GM06990 (cell line): ENCODE measurements at regions not wholly inside any gene's neighbourhood (a gene's known extent, or its start where the extent isn't known, plus 50 kb on each side); places are given as distances from the start of the nearest gene placed in this dataset.
"Not testable (repeated sequence)": the region's sequence is repeated elsewhere in the genome, so short reads cannot be mapped to it uniquely, and the experiment has no call there.

Experiments
- DNase-seq: peaks from one replicate; pipeline ENCODE4 v3.0.0-alpha.2; 2011; ENCODE audit not compliant: insufficient read length; ENCODE audit errors: extremely low read depth
- H3K27me3 ChIP-seq: replicated peaks from 2 replicates; pipeline ENCODE4 v1.6.0; 2011; ENCODE audit warnings: low read length; ENCODE audit not compliant: control insufficient read depth, insufficient read depth
- H3K36me3 ChIP-seq: 2 replicates; pipeline ENCODE4 v1.5.1; 2011; ENCODE audit warnings: low read length; ENCODE audit not compliant: control insufficient read depth, insufficient read depth
- H3K4me3 ChIP-seq: replicated peaks from 2 replicates; pipeline ENCODE4 v1.5.1; 2011; ENCODE audit warnings: low read depth, mild to moderate bottlenecking, control low read depth, low read length
- TF ChIP-seq, protein P1 (sequence below): IDR thresholded peaks from 2 replicates; pipeline ENCODE4 v1.5.1; 2011; ENCODE audit warnings: low read length, control low read depth, mild to moderate bottlenecking, inconsistent platforms; ENCODE audit not compliant: insufficient read depth, poor library complexity, severe bottlenecking

DNA sequence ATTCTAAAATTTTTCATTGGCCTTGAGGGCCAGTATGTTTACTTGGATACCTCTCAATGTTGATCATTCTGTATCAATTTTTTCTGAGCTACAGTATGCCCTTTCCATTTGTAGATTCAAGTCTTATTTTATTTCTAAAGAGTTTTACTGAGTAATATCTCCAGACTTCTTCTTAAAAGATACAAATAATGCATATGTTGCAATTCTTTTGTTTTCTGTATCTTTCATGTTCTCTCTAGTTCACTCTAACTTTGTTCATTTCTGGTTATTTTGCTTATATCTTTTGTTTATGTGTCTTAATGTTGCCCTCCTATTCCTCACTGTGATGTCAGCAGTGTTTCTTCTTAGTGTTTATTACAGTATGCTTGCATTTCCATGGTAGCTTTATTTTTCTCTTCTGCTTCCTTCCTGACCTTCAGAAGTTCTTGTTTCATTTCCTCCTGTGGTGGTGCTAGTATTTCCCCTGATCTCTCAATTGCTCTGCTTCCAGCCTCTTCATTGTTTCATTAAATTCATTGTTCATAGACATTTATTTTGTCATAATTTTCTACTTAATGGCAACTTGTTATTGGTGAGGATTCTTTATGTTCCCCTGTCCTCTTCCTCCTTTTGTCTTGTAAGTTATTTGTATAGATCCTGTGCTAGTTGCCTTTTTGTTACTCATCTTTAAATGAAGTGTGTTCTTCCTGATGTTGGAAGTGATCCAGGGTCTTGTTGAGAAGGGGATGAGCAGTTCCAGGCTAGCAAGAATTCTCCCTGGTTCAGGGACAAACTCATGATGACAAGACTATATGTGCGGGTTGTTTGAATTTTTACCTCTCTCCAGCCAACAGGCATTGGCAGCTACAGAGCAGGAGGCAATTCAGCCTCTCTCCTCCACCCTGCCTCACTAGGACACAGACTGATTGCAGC lies 160.8 kb downstream of the DEPDC1B start:
- TF ChIP-seq, protein P1, sequence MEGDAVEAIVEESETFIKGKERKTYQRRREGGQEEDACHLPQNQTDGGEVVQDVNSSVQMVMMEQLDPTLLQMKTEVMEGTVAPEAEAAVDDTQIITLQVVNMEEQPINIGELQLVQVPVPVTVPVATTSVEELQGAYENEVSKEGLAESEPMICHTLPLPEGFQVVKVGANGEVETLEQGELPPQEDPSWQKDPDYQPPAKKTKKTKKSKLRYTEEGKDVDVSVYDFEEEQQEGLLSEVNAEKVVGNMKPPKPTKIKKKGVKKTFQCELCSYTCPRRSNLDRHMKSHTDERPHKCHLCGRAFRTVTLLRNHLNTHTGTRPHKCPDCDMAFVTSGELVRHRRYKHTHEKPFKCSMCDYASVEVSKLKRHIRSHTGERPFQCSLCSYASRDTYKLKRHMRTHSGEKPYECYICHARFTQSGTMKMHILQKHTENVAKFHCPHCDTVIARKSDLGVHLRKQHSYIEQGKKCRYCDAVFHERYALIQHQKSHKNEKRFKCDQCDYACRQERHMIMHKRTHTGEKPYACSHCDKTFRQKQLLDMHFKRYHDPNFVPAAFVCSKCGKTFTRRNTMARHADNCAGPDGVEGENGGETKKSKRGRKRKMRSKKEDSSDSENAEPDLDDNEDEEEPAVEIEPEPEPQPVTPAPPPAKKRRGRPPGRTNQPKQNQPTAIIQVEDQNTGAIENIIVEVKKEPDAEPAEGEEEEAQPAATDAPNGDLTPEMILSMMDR: no peak
- no peak for DNase-seq
- H3K4me3 ChIP-seq: no peak overlapping the region
- H3K36me3 ChIP-seq: no peaks in the 10 kb centered on the region
- H3K27me3 ChIP-seq: no peaks in the 10 kb centered on the region

DNA sequence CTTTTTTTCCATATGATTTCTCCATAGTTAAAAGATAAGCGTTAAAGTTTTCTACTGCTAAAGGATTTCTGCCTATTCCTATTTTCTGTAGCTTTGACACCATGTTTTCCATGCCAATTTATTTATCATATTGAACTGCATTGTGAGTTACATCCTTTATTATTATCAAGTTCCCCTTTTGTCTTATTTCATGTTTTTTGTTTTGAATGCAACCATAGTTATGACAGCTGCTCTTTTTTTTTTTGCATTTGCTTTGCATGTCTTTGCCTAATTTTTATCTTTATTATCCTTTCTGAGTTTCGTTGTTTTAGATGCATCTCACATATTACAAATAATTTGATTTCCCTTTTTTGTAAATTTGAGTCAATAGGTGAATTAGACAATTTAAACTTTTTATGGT lies 161.5 kb downstream of the DEPDC1B start:
- TF ChIP-seq, protein P1: no peak
- H3K4me3 ChIP-seq: no peak overlapping the region
- no peaks in the 10 kb centered on the region for H3K36me3 ChIP-seq

DNA sequence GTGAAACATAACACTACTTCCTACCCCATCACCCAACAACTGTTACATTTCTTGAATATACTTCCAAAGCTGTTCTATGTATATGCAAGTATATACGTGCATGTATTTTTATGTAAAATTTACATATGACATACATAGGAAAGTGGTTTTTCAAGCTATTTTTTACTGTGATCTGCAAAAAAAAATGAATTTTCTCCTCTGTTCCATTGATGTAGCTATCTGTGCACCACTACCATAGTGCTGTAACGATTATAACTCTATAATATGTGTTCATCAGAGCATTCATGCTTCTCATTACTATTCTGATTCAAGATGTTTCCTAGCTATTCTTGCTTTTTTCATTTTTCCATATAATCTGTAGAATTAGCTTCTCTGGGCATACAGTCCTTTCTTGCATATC lies 164.0 kb downstream of the DEPDC1B start:
- H3K36me3 ChIP-seq: no peaks in the 10 kb centered on the region

More for the DNA sequence above, 161.5 kb downstream of the DEPDC1B start:
- no peak for DNase-seq
- no peaks in the 10 kb centered on the region for H3K27me3 ChIP-seq

DNA sequence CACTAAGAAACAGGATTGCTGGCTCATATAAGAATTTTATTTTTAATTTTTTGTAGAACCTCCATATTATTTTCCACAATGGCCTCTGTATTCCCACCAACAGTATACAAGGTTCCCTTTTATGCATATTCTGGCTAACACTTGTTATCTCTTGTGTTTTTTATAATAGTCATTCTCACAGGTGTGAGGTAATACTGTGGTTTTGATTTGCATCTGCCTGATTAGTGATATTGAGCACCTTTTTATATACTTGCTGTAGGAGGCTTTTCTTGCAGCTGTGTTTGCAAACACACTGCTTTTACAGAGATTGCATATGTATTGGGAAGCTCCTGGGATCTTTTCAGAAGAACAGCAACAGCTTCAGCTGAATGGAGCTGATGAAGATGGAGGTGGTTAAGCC lies 164.8 kb downstream of the DEPDC1B start:
- TF ChIP-seq, protein P1: no peak
- no peaks in the 10 kb centered on the region for H3K27me3 ChIP-seq
- DNase-seq: no peak
- H3K36me3 ChIP-seq: no peaks in the 10 kb centered on the region
- H3K4me3 ChIP-seq: no peak overlapping the region

More for the DNA sequence above, 164.0 kb downstream of the DEPDC1B start:
- no peak for DNase-seq
- TF ChIP-seq, protein P1: no peak
- H3K27me3 ChIP-seq: no peaks in the 10 kb centered on the region
- H3K4me3 ChIP-seq: no peak overlapping the region

DNA sequence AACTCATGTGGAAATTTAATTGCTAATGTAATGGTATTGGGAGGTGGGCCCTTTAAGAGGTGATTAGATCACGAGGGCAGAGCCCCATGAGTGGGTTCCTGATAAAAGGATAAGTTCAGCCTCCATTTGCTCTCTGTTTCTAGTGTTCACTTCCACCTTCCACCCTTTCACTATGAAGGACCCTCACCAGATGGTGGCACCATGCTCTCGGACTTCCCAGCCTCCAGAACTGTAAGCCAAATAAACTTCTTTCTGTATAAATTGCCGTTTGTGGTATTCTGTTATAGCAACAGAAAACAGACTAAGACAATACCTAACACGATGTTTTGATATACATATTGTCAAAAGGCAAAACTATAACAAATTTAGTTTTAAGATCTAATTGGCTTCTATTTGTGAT lies 166.2 kb downstream of the DEPDC1B start:
- Histone ChIP-seq H3K36me3 (no peaks in the 10 kb centered on the region), H3K27me3 (no peaks in the 10 kb centered on the region), H3K4me3 (no peak overlapping the region)
- DNase-seq: no peak
- TF ChIP-seq, protein P1: no peak

DNA sequence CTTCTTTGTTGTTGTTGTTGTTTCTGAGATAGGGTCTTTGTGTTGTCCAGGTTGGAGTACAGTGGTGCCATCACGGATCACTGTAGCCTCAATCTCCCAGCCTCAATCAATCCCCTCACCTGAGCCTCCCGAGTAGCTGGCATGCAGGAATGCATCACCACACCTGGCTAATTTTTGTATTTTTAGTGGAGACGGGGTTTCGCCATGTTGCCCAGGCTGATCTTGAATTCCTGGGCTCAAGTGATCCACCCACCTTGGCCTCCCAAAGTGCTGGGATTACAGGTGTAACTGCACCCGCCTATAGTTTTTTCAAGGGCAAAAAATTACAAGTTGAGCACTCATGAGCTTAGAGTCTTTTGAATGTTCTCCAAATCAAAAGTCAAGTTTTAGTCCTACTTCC lies 167.2 kb downstream of the DEPDC1B start:
- H3K36me3 ChIP-seq, H3K27me3 ChIP-seq, H3K4me3 ChIP-seq, DNase-seq: not testable (repeated sequence)

DNA sequence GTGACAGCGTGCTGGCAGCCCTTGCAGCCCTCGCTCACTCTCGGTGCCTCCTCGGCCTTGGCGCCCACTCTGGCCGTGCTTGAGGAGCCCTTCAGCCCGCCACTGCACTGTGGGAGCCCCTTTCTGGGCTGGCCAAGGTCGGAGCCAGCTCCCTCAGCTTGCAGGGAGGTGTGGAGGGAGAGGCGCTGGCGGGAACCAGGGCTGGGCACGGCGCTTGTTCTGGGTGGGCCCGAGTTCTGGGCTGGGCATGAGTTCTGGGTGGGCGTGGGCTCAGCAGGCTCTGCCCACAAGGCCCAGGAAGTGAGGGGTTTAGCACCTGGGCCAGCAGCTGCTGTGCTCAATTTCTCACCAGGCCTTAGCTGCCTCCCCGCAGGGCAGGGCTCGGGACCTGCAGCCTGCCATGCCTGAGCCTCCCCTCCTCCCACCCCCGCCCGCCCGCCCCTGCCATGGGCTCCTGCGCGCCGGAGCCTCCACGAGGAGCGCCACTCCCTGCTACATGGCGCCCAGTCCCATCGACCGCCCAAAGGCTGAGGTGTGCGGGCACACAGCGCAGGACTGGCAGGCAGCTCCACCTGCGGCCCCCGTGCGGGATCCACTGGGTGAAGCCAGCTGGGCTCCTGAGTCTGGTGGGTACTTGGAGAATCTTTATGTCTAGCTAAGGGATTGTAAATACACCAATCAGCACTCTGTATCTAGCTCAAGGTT lies 169.7 kb downstream of the DEPDC1B start:
- not testable (repeated sequence) for H3K27me3 ChIP-seq, DNase-seq, H3K36me3 ChIP-seq, H3K4me3 ChIP-seq
